HL-60 (cell line): ENCODE measurements at regions not wholly inside any gene's neighbourhood (a gene's known extent, or its start where the extent isn't known, plus 50 kb on each side); places are given as distances from the start of the nearest gene placed in this dataset.

Experiments
- SPI1 ChIP-seq: IDR thresholded peaks from 2 replicates; pipeline ENCODE4 v1.6.1; 2012; ENCODE audit warnings: low read depth, mild to moderate bottlenecking, borderline replicate concordance
- TF ChIP-seq, protein P1 (sequence below): IDR thresholded peaks from one replicate; pipeline ENCODE4 v1.5.1; 2011; ENCODE audit warnings: low read length, control low read depth, inconsistent platforms; ENCODE audit not compliant: insufficient read depth

DNA sequence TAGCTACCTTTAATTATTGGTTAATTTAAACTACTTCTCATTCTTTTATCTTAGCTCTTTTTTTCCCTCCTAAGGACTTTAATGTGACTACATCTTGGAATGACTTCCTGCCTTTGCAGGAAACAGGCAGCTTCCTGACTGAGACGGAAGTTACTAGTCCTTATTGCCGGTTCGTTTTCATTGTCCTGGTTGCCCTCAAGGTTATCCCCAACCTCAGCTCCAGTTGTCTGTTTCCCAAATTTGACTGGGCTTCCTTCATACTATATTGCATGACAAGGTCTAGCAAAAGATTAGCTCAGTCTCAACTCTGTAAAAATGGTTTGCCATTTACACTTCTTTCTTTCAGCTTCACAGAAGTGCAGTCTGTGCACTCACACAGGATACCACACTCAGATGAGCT lies 109.9 kb upstream of the DDX53 start:
- TF ChIP-seq, protein P1, sequence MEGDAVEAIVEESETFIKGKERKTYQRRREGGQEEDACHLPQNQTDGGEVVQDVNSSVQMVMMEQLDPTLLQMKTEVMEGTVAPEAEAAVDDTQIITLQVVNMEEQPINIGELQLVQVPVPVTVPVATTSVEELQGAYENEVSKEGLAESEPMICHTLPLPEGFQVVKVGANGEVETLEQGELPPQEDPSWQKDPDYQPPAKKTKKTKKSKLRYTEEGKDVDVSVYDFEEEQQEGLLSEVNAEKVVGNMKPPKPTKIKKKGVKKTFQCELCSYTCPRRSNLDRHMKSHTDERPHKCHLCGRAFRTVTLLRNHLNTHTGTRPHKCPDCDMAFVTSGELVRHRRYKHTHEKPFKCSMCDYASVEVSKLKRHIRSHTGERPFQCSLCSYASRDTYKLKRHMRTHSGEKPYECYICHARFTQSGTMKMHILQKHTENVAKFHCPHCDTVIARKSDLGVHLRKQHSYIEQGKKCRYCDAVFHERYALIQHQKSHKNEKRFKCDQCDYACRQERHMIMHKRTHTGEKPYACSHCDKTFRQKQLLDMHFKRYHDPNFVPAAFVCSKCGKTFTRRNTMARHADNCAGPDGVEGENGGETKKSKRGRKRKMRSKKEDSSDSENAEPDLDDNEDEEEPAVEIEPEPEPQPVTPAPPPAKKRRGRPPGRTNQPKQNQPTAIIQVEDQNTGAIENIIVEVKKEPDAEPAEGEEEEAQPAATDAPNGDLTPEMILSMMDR = no peak
- no peak for TF ChIP-seq SPI1
